Upper lobe of left lung (tissue), 6 donors: ENCODE measurements at regions not wholly inside any gene's neighbourhood (a gene's known extent, or its start where the extent isn't known, plus 50 kb on each side); places are given as distances from the start of the nearest gene placed in this dataset.

ENCODE experiments used
- ATAC-seq, 2 donors: fragments of 200-7000 bp; cut with Tn5 transposase; one replicate each; pipeline ENCODE4 v1.9.1; 2022; ENCODE audit warnings: mild to moderate bottlenecking in 2 of 2, moderate library complexity in 2 of 2; ENCODE audit not compliant: low FRiP score in 2 of 2
- DNase-seq, 2 donors: peaks; one replicate each; pipeline ENCODE4 v3.0.0-alpha.2; 2019 to 2020
- H3K27ac ChIP-seq, 4 donors: fragments of 200-600 bp; sonication (generic); one replicate each; pipeline ENCODE4 v1.5.1; 2016 to 2019
- H3K27me3 ChIP-seq, 4 donors: fragments of 200-600 bp; sonication (generic); one replicate each; pipeline ENCODE4 v1.5.1; 2017 to 2019
- H3K36me3 ChIP-seq, 4 donors: fragments of 200-600 bp; sonication (generic); one replicate each; pipeline ENCODE4 v1.5.1; 2016 to 2019
- H3K4me1 ChIP-seq, 4 donors: fragments of 200-600 bp; sonication (generic); one replicate each; pipeline ENCODE4 v1.5.1; 2018 to 2019
- H3K4me3 ChIP-seq, 4 donors: fragments of 200-600 bp; sonication (generic); one replicate each; pipeline ENCODE4 v1.5.1; 2017 to 2019; ENCODE audit warnings: mild to moderate bottlenecking in 2 of 4, moderate library complexity in 1 of 4
- H3K9me3 ChIP-seq, 4 donors: fragments of 200-600 bp; sonication (generic); one replicate each; pipeline ENCODE4 v1.5.1; 2018 to 2019
- CTCF ChIP-seq, 6 experiments: fragments of 450-650 bp in 4 of 6; fragments of 200-600 bp in 2 of 6; sonication (generic) in 2 of 6; IDR thresholded peaks; one replicate each; pipeline ENCODE4 v1.5.1; 2016 to 2019; ENCODE audit warnings: antibody characterized with exemption in 6 of 6
- EP300 ChIP-seq, 4 donors: sonication (generic); formaldehyde crosslinking; IDR thresholded peaks; one replicate each; pipeline ENCODE4 v1.5.1; 2017; ENCODE audit warnings: antibody characterized with exemption in 4 of 4, control low read depth in 2 of 4
- POLR2A ChIP-seq, 4 donors: fragments of 450-650 bp; IDR thresholded peaks; one replicate each; pipeline ENCODE4 v1.5.1; 2016 to 2017; ENCODE audit warnings: antibody characterized with exemption in 4 of 4, mild to moderate bottlenecking in 2 of 4
- POLR2AphosphoS5 ChIP-seq, 2 donors: sonication (generic); formaldehyde crosslinking; IDR thresholded peaks; one replicate each; pipeline ENCODE4 v1.5.1; 2017; ENCODE audit warnings: antibody characterized with exemption in 2 of 2
- WGBS, 2 donors: methylation state at CpG; one replicate each; pipeline ENCODE4 v1.1.5; 2017 to 2018; 5-methylcytosine and 5-hydroxymethylcytosine counted together
- donor health status: DM: no; HTN: no; CAD: no; lungs with moderate emphysema.
- donor health status: DM: no; HTN: yes; CAD: no; lungs with severe emphysema.

GRCh38 chr11:130737041-130737830 is 179.0 kb downstream of the SNX19 start:
- H3K36me3 ChIP-seq, result no peaks in the 10 kb centered on the region
- peaks cover 0 to 10% (median 2%) of the 10 kb centered on the region in 4 donors for H3K4me1 ChIP-seq
- H3K9me3 ChIP-seq, result peaks cover 0 to 12% (median 9%) of the 10 kb centered on the region in 4 donors
- WGBS, 2 donors, result 78% methylated on average over 5 of the region's 5 CpGs
- ATAC-seq (no peak), DNase-seq (no peak)
- TF ChIP-seq POLR2AphosphoS5 (IDR thresholded peaks at IDR 0.05) (no peak), EP300 (IDR thresholded peaks at IDR 0.05) (no peak), POLR2A (IDR thresholded peaks at IDR 0.05) (no peak), CTCF (IDR thresholded peaks at IDR 0.05) (no peak)
- no peaks in the 10 kb centered on the region for H3K27me3 ChIP-seq
- no peak overlapping the region for H3K27ac ChIP-seq
- no peak overlapping the region for H3K4me3 ChIP-seq

GRCh38 chr11:130737866-130738431 is 178.3 kb downstream of the SNX19 start:
- ATAC-seq (peak; percentile 81 to 92), DNase-seq (peak in 1 of 2 donors; percentile 46)
- H3K27ac ChIP-seq, result no peak overlapping the region
- WGBS, 2 donors, result 39 to 42% methylated on average over 11 to 12 of the region's 12 CpGs
- H3K36me3 ChIP-seq, result no peaks in the 10 kb centered on the region
- TF ChIP-seq EP300 (IDR thresholded peaks at IDR 0.05) (no peak), POLR2A (IDR thresholded peaks at IDR 0.05) (no peak), CTCF (IDR thresholded peaks at IDR 0.05) (no peak), POLR2AphosphoS5 (IDR thresholded peaks at IDR 0.05) (no peak)
- H3K9me3 ChIP-seq, result peaks cover 0 to 12% (median 9%) of the 10 kb centered on the region in 4 donors
- no peak overlapping the region for H3K4me3 ChIP-seq
- H3K4me1 ChIP-seq, result peaks cover 0 to 10% (median 2%) of the 10 kb centered on the region in 4 donors
- no peaks in the 10 kb centered on the region for H3K27me3 ChIP-seq

GRCh38 chr11:130738611-130739010 is 177.7 kb downstream of the SNX19 start:
- Histone ChIP-seq H3K4me3 (no peak overlapping the region), H3K27ac (no peak overlapping the region), H3K4me1 (peaks cover 0 to 10% (median 2%) of the 10 kb centered on the region in 4 donors), H3K27me3 (no peaks in the 10 kb centered on the region), H3K9me3 (peaks cover 0 to 12% (median 9%) of the 10 kb centered on the region in 4 donors), H3K36me3 (no peaks in the 10 kb centered on the region)
- 78 to 87% methylated on average over 3 of the region's 3 CpGs for WGBS, 2 donors
- ATAC-seq, result peak in 1 of 2 donors; percentile 65
- TF ChIP-seq EP300 (IDR thresholded peaks at IDR 0.05) (no peak), POLR2A (IDR thresholded peaks at IDR 0.05) (no peak), POLR2AphosphoS5 (IDR thresholded peaks at IDR 0.05) (no peak), CTCF (IDR thresholded peaks at IDR 0.05) (no peak)
- DNase-seq, result no peak

- no peaks in the 10 kb centered on the region for H3K36me3 ChIP-seq
- H3K27me3 ChIP-seq, result no peaks in the 10 kb centered on the region
- ATAC-seq (no peak), DNase-seq (no peak)
- 94 to 96% methylated on average over 4 of the region's 4 CpGs for WGBS, 2 donors
- peaks cover 0 to 12% (median 9%) of the 10 kb centered on the region in 4 donors for H3K9me3 ChIP-seq
- no peak overlapping the region for H3K27ac ChIP-seq
- TF ChIP-seq POLR2A (IDR thresholded peaks at IDR 0.05) (no peak), EP300 (IDR thresholded peaks at IDR 0.05) (no peak), POLR2AphosphoS5 (IDR thresholded peaks at IDR 0.05) (no peak), CTCF (IDR thresholded peaks at IDR 0.05) (no peak)
- peaks cover 0 to 10% (median 2%) of the 10 kb centered on the region in 4 donors for H3K4me1 ChIP-seq
- no peak overlapping the region for H3K4me3 ChIP-seq
These were observed 175.5 kb downstream of the SNX19 start for GRCh38 chr11:130740819-130741218.
